Osteoblast (primary cell): ENCODE measurements at regions not wholly inside any gene's neighbourhood (a gene's known extent, or its start where the extent isn't known, plus 50 kb on each side); places are given as distances from the start of the nearest gene placed in this dataset.

Source experiments
- DNase-seq: peaks from one replicate; pipeline ENCODE4 v3.0.0; 2011; ENCODE audit warnings: low spot score, mixed read lengths; ENCODE audit not compliant: insufficient read length; ENCODE audit errors: missing footprints
- H2AFZ ChIP-seq: 2 replicates; pipeline ENCODE4 v1.6.0; 2011; ENCODE audit warnings: mild to moderate bottlenecking, low read length
- H3K27ac ChIP-seq: 2 replicates; pipeline ENCODE4 v1.5.1; 2011; ENCODE audit warnings: mild to moderate bottlenecking, low read depth, low read length, moderate library complexity
- H3K27me3 ChIP-seq: 2 replicates; pipeline ENCODE4 v1.6.0; 2012; ENCODE audit warnings: mild to moderate bottlenecking, control low read depth, inconsistent platforms, low read length, moderate library complexity; ENCODE audit not compliant: insufficient read depth
- H3K36me3 ChIP-seq: 2 replicates; pipeline ENCODE4 v1.5.1; 2011; ENCODE audit warnings: mild to moderate bottlenecking, low read length, control low read depth, moderate library complexity; ENCODE audit not compliant: insufficient read depth
- H3K4me1 ChIP-seq: 2 replicates; pipeline ENCODE4 v1.5.1; 2011; ENCODE audit warnings: mild to moderate bottlenecking, low read length, control low read depth, moderate library complexity; ENCODE audit not compliant: insufficient read depth
- H3K4me2 ChIP-seq: 2 replicates; pipeline ENCODE4 v1.6.0; 2011; ENCODE audit warnings: mild to moderate bottlenecking, low read length; ENCODE audit not compliant: insufficient read depth
- H3K4me3 ChIP-seq: fragments of 200-600 bp; sonication (generic); 3 replicates; pipeline ENCODE4 v1.5.1; 2012; ENCODE audit warnings: mild to moderate bottlenecking, low read length, inconsistent platforms; ENCODE audit not compliant: insufficient read depth
- H3K79me2 ChIP-seq: 2 replicates; pipeline ENCODE4 v1.6.0; 2012; ENCODE audit warnings: mild to moderate bottlenecking, low read length, control low read depth, inconsistent platforms; ENCODE audit not compliant: insufficient read depth
- H3K9me3 ChIP-seq: 2 replicates; pipeline ENCODE4 v1.5.1; 2011; ENCODE audit warnings: low read depth, low read length, control low read depth
- H4K20me1 ChIP-seq: 2 replicates; pipeline ENCODE4 v1.6.0; 2012; ENCODE audit warnings: mild to moderate bottlenecking, low read length, control low read depth; ENCODE audit not compliant: insufficient read depth
- TF ChIP-seq, protein P1 (sequence below): IDR thresholded peaks from 2 replicates; pipeline ENCODE4 v1.5.1; 2011; ENCODE audit warnings: mild to moderate bottlenecking, low read depth, low read length, moderate library complexity; ENCODE audit errors: extremely low read depth

- Histone ChIP-seq H3K4me1 (no peaks in the 10 kb centered on the region), H3K27me3 (no peaks in the 10 kb centered on the region), H3K79me2 (no peaks in the 10 kb centered on the region), H3K36me3 (no peaks in the 10 kb centered on the region), H3K4me2 (no peak overlapping the region), H3K27ac (no peak overlapping the region), H2AFZ (no peak overlapping the region), H4K20me1 (no peaks in the 10 kb centered on the region), H3K9me3 (no peaks in the 10 kb centered on the region), H3K4me3 (no peak overlapping the region)
- TF ChIP-seq, protein P1, sequence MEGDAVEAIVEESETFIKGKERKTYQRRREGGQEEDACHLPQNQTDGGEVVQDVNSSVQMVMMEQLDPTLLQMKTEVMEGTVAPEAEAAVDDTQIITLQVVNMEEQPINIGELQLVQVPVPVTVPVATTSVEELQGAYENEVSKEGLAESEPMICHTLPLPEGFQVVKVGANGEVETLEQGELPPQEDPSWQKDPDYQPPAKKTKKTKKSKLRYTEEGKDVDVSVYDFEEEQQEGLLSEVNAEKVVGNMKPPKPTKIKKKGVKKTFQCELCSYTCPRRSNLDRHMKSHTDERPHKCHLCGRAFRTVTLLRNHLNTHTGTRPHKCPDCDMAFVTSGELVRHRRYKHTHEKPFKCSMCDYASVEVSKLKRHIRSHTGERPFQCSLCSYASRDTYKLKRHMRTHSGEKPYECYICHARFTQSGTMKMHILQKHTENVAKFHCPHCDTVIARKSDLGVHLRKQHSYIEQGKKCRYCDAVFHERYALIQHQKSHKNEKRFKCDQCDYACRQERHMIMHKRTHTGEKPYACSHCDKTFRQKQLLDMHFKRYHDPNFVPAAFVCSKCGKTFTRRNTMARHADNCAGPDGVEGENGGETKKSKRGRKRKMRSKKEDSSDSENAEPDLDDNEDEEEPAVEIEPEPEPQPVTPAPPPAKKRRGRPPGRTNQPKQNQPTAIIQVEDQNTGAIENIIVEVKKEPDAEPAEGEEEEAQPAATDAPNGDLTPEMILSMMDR: no peak
- DNase-seq: no peak
Measured at GRCh38 chr3:5725801-5726200, 538.3 kb downstream of the EDEM1 start.

- TF ChIP-seq, protein P1: no peak
- Histone ChIP-seq H4K20me1 (no peaks in the 10 kb centered on the region), H3K36me3 (no peaks in the 10 kb centered on the region), H3K27me3 (no peaks in the 10 kb centered on the region), H3K4me1 (no peaks in the 10 kb centered on the region), H3K27ac (no peak overlapping the region), H3K4me3 (no peak overlapping the region), H2AFZ (no peak overlapping the region), H3K79me2 (no peaks in the 10 kb centered on the region), H3K9me3 (no peaks in the 10 kb centered on the region), H3K4me2 (no peak overlapping the region)
- DNase-seq: no peak
Measured at GRCh38 chr3:5726621-5727020, 539.1 kb downstream of the EDEM1 start.

DNA sequence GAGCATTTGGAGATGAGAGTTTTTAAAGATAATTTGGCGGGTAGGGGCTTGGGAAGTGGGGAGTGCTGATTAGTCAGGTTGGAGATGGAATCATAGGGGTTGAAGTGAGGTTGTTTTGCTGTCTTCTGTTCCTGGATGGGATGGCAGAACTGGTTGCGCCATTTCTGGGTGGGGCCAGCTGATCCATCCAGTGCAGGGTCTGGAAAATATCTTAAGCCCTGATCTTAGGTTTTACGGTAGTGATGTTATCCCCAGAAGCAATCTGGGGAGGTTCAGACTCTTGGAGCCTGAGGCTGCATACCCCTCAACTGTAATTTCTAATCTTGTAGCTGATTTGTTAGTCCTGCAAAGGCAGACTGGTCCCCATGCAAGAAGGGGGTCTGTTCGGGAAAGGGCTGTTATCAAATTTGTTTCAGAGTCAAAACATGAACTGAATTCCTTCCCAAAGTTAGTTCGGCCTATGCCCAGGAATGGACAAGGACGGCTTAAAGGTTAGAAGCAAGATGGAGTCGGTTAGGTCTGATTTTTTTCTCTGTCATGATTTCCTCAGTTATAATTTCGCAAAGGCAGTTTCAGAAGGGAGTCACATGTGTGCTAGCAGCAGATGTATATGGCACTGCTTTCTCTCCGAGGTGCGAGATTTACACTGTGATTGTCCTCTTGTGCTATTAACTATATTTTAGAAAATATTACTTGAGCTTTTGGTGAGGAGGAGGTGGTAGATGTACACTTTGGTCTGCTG, 540.4 kb downstream of the EDEM1 start:
- TF ChIP-seq, protein P1: no peak
- no peak overlapping the region for H3K4me2 ChIP-seq
- DNase-seq: no peak
- H3K4me3 ChIP-seq: no peak overlapping the region
- no peak overlapping the region for H2AFZ ChIP-seq
- H3K27ac ChIP-seq: no peak overlapping the region
- no peaks in the 10 kb centered on the region for H3K36me3 ChIP-seq
- H3K27me3 ChIP-seq: no peaks in the 10 kb centered on the region
- no peaks in the 10 kb centered on the region for H3K9me3 ChIP-seq
- H4K20me1 ChIP-seq: no peaks in the 10 kb centered on the region
- no peaks in the 10 kb centered on the region for H3K4me1 ChIP-seq
- H3K79me2 ChIP-seq: no peaks in the 10 kb centered on the region

- Histone ChIP-seq H3K27me3 (no peaks in the 10 kb centered on the region), H3K27ac (no peak overlapping the region), H3K9me3 (peaks cover 3% of the 10 kb centered on the region), H4K20me1 (no peaks in the 10 kb centered on the region), H3K4me1 (no peaks in the 10 kb centered on the region), H3K36me3 (no peaks in the 10 kb centered on the region), H3K79me2 (no peaks in the 10 kb centered on the region), H3K4me3 (no peak overlapping the region), H3K4me2 (no peak overlapping the region), H2AFZ (no peak overlapping the region)
- TF ChIP-seq, protein P1: no peak
- DNase-seq: no peak
Measured at GRCh38 chr3:5729852-5730251, 542.3 kb downstream of the EDEM1 start.
